ENCODE measurements at regions not wholly inside any gene's neighbourhood (a gene's known extent, or its start where the extent isn't known, plus 50 kb on each side); places are given as distances from the start of the nearest gene placed in this dataset.

- TF ChIP-seq FOXM1 (IDR thresholded peaks at IDR 0.05; ENCODE audit: borderline replicate concordance) (no peak), SP1 (IDR thresholded peaks at IDR 0.05) (no peak), NFRKB (IDR thresholded peaks at IDR 0.05) (no peak), PKNOX1 (IDR thresholded peaks at IDR 0.05) (no peak), BHLHE40 (IDR thresholded peaks at IDR 0.05; ENCODE audit: borderline replicate concordance) (no peak), HDGF (IDR thresholded peaks at IDR 0.05; ENCODE audit: borderline replicate concordance) (no peak), TARDBP (IDR thresholded peaks at IDR 0.05) (no peak), ZNF384 (IDR thresholded peaks at IDR 0.05) (no peak), CTBP1 (IDR thresholded peaks at IDR 0.05; ENCODE audit: borderline replicate concordance) (no peak), SUZ12 (IDR thresholded peaks at IDR 0.05) (no peak), FOXK2 (IDR thresholded peaks at IDR 0.05) (no peak), LEF1 (IDR thresholded peaks at IDR 0.05; ENCODE audit: borderline replicate concordance) (no peak), FOXA1 (IDR thresholded peaks at IDR 0.05) (no peak)
Measured at GRCh38 chr12:115064296-115064695, 380.3 kb upstream of the TBX3 start.
